Upper lobe of left lung (tissue), 4 donors: ENCODE measurements at regions not wholly inside any gene's neighbourhood (a gene's known extent, or its start where the extent isn't known, plus 50 kb on each side); places are given as distances from the start of the nearest gene placed in this dataset.

ENCODE experiments used
- CTCF ChIP-seq, 6 experiments: fragments of 450-650 bp in 4 of 6; fragments of 200-600 bp in 2 of 6; sonication (generic) in 2 of 6; IDR thresholded peaks; one replicate each; pipeline ENCODE4 v1.5.1; 2016 to 2019; ENCODE audit warnings: antibody characterized with exemption in 6 of 6
- POLR2A ChIP-seq, 4 donors: fragments of 450-650 bp; IDR thresholded peaks; one replicate each; pipeline ENCODE4 v1.5.1; 2016 to 2017; ENCODE audit warnings: antibody characterized with exemption in 4 of 4, mild to moderate bottlenecking in 2 of 4

- TF ChIP-seq POLR2A (IDR thresholded peaks at IDR 0.05) (no peak), CTCF (IDR thresholded peaks at IDR 0.05) (no peak)
These were observed 196.6 kb upstream of the EGLN3 start for GRCh38 chr14:34147461-34147860.
